SK-N-SH (cell line): ENCODE measurements at regions not wholly inside any gene's neighbourhood (a gene's known extent, or its start where the extent isn't known, plus 50 kb on each side); places are given as distances from the start of the nearest gene placed in this dataset.

Experiments
- CTCF ChIA-PET: fragments of 300-600, 350-600 bp; formaldehyde crosslinking; extraction: SDS; loops from one replicate; lab custom pipeline; 2021; lab: Yijun Ruan, JAX
- POLR2A ChIA-PET: fragments of 350-600 bp; sonication (Branson Sonifier 250); formaldehyde crosslinking; extraction: SDS; loops from one replicate; lab custom pipeline; 2020; ENCODE audit warnings: antibody characterized with exemption, inconsistent platforms; lab: Yijun Ruan, JAX
- DNase-seq: peaks from one replicate; pipeline ENCODE4 v3.0.0; 2012
- H2AFZ ChIP-seq: fragments of 200-600 bp; sonication (generic); 2 replicates; pipeline ENCODE4 v1.8.1; 2016; ENCODE audit warnings: antibody characterized with exemption, mild to moderate bottlenecking, low read depth
- H3F3A ChIP-seq: fragments of 200-600 bp; sonication (generic); replicated peaks from 2 replicates; pipeline ENCODE3; 2016; ENCODE audit warnings: antibody characterized with exemption, mild to moderate bottlenecking; ENCODE audit not compliant: insufficient read depth
- H3K27ac ChIP-seq, 2 experiments: fragments of 200-500 bp in 1 of 2; fragments of 200-600 bp in 1 of 2; sonication (Bioruptor generic) in 1 of 2; sonication (generic), shearing (Covaris generic) in 1 of 2; 2 replicates each; pipeline versions ENCODE4 v1.5.1 to v1.6.1; 2014 to 2016; ENCODE audit warnings: low read depth in 2 of 2, inconsistent platforms in 1 of 2, low read length in 1 of 2, mild to moderate bottlenecking in 1 of 2, mixed read lengths in 1 of 2
- H3K27me3 ChIP-seq: fragments of 200-600 bp; sonication (generic), shearing (Covaris generic); 2 replicates; pipeline ENCODE4 v1.6.1; 2016; ENCODE audit warnings: mixed run types; ENCODE audit not compliant: insufficient read depth
- H3K36me3 ChIP-seq, 2 experiments: fragments of 200-500 bp in 1 of 2; fragments of 200-600 bp in 1 of 2; sonication (Bioruptor generic) in 1 of 2; sonication (generic) in 1 of 2; replicated peaks in 1 of 2; 2 replicates each; pipeline versions ENCODE3 to v1.5.1; 2014 to 2016; ENCODE audit warnings: low read length in 1 of 2, mild to moderate bottlenecking in 1 of 2; ENCODE audit not compliant: insufficient read depth in 2 of 2, control insufficient read depth in 1 of 2
- H3K4me1 ChIP-seq, 2 experiments: fragments of 200-500 bp in 1 of 2; fragments of 200-600 bp in 1 of 2; sonication (Bioruptor generic) in 1 of 2; sonication (generic), shearing (Covaris generic) in 1 of 2; 2 replicates each; pipeline versions ENCODE4 v1.5.1 to v1.6.1; 2014 to 2016; ENCODE audit warnings: low read depth in 1 of 2, low read length in 1 of 2, mixed run types in 1 of 2; ENCODE audit not compliant: insufficient read depth in 2 of 2, control insufficient read depth in 1 of 2
- H3K4me2 ChIP-seq: fragments of 200-600 bp; sonication (generic), shearing (Covaris generic); 2 replicates; pipeline ENCODE4 v1.6.1; 2017; ENCODE audit warnings: mixed run types
- H3K4me3 ChIP-seq, 2 experiments: fragments of 200-500 bp in 1 of 2; fragments of 200-600 bp in 1 of 2; sonication (Bioruptor generic) in 1 of 2; sonication (generic), shearing (Covaris generic) in 1 of 2; 2 replicates each; pipeline versions ENCODE4 v1.5.1 to v1.8.1; 2014 to 2016; ENCODE audit warnings: low read depth in 2 of 2, inconsistent platforms in 1 of 2, low read length in 1 of 2, mild to moderate bottlenecking in 1 of 2, mixed read lengths in 1 of 2, moderate library complexity in 1 of 2
- H3K79me2 ChIP-seq: fragments of 200-600 bp; sonication (generic); 2 replicates; pipeline ENCODE4 v1.8.1; 2017; ENCODE audit warnings: mild to moderate bottlenecking; ENCODE audit not compliant: insufficient read depth
- H3K9ac ChIP-seq: fragments of 200-600 bp; sonication (generic); 2 replicates; pipeline ENCODE4 v1.6.1; 2017; ENCODE audit warnings: mixed run types
- H3K9me2 ChIP-seq: fragments of 200-600 bp; sonication (generic); 2 replicates; pipeline ENCODE4 v1.6.1; 2017; ENCODE audit warnings: mixed run types
- H3K9me3 ChIP-seq: fragments of 200-600 bp; sonication (generic); 2 replicates; pipeline ENCODE4 v1.6.1; 2017; ENCODE audit warnings: mixed run types, mild to moderate bottlenecking, moderate library complexity
- H4K20me1 ChIP-seq: fragments of 200-600 bp; sonication (generic); 2 replicates; pipeline ENCODE4 v1.6.1; 2017; ENCODE audit warnings: mild to moderate bottlenecking, mixed run types; ENCODE audit not compliant: insufficient read depth
- CTCF ChIP-seq: fragments of 200-600 bp; sonication (generic); IDR thresholded peaks from 2 replicates; pipeline ENCODE4 v1.6.1; 2017; ENCODE audit warnings: antibody characterized with exemption, mild to moderate bottlenecking, moderate library complexity
- ELF1 ChIP-seq: IDR thresholded peaks from 2 replicates; pipeline ENCODE4 v1.4.0; 2012
- FOXJ3 ChIP-seq: sonication (generic); formaldehyde crosslinking; IDR thresholded peaks from 2 replicates; pipeline ENCODE4 v1.5.1; 2020; ENCODE audit warnings: mild to moderate bottlenecking, missing genetic modification reagents
- FOXM1 ChIP-seq: IDR thresholded peaks from 2 replicates; pipeline ENCODE4 v1.4.0; 2012; ENCODE audit warnings: low read depth, mild to moderate bottlenecking
- GATA2 ChIP-seq: sonication (generic); formaldehyde crosslinking; IDR thresholded peaks from 2 replicates; pipeline ENCODE4 v1.5.0; 2020; ENCODE audit warnings: mild to moderate bottlenecking, missing genetic modification reagents
- JUND ChIP-seq: IDR thresholded peaks from 2 replicates; pipeline ENCODE4 v1.4.0; 2012
- MEF2A ChIP-seq: IDR thresholded peaks from 2 replicates; pipeline ENCODE4 v1.4.0; 2012; ENCODE audit warnings: low read depth, borderline replicate concordance
- TCF12 ChIP-seq: IDR thresholded peaks from 2 replicates; pipeline ENCODE4 v1.4.0; 2012
- TEAD4 ChIP-seq: IDR thresholded peaks from 2 replicates; pipeline ENCODE4 v1.4.0; 2012; ENCODE audit warnings: mild to moderate bottlenecking, borderline replicate concordance; ENCODE audit not compliant: insufficient read depth
- USF1 ChIP-seq: IDR thresholded peaks from 2 replicates; pipeline ENCODE4 v1.4.0; 2012; ENCODE audit warnings: low read depth, borderline replicate concordance
- YY1 ChIP-seq: IDR thresholded peaks from 2 replicates; pipeline ENCODE4 v1.4.0; 2012; ENCODE audit warnings: low read depth, mild to moderate bottlenecking
- WGBS: methylation state at CpG from one replicate; pipeline ENCODE4 v1.1.6; 2017; ENCODE audit warnings: low lambda C conversion rate; 5-methylcytosine and 5-hydroxymethylcytosine counted together
- TF ChIP-seq, protein P1 (sequence below): fragments of 150-350 bp; IDR thresholded peaks from 2 replicates; pipeline ENCODE4 v1.6.1; 2017; ENCODE audit warnings: antibody characterized with exemption, low read length, low read depth, borderline replicate concordance
- TF ChIP-seq, protein P2 (sequence below): fragments of 150-350 bp; IDR thresholded peaks from 2 replicates; pipeline ENCODE4 v1.6.1; 2016; ENCODE audit warnings: mild to moderate bottlenecking, low read depth, low read length
- TF ChIP-seq, protein P3 (sequence below): IDR thresholded peaks from 2 replicates; pipeline ENCODE4 v1.4.0; 2012; ENCODE audit warnings: low read depth, borderline replicate concordance

- POLR2A ChIA-PET: no interaction called here
- peaks cover 0 to 19% of the 10 kb centered on the region in 2 experiments; a peak in 3 of 4 replicates for H3K4me1 ChIP-seq
- H2AFZ ChIP-seq: no peak overlapping the region
- H3F3A ChIP-seq: peaks cover 20% of the 10 kb centered on the region
- H3K79me2 ChIP-seq: no peaks in the 10 kb centered on the region
- H3K4me2 ChIP-seq: no peak overlapping the region
- no peak overlapping the region for H3K9ac ChIP-seq
- WGBS: 23% methylated on average over 3 of the region's 3 CpGs
- H3K27ac ChIP-seq: no peak overlapping the region
- no peaks in the 10 kb centered on the region for H3K36me3 ChIP-seq
- H3K9me3 ChIP-seq: no peaks in the 10 kb centered on the region
- CTCF ChIA-PET: no interaction called here
- DNase-seq: no peak
- no peak for TF ChIP-seq JUND
- TF ChIP-seq, protein P1, sequence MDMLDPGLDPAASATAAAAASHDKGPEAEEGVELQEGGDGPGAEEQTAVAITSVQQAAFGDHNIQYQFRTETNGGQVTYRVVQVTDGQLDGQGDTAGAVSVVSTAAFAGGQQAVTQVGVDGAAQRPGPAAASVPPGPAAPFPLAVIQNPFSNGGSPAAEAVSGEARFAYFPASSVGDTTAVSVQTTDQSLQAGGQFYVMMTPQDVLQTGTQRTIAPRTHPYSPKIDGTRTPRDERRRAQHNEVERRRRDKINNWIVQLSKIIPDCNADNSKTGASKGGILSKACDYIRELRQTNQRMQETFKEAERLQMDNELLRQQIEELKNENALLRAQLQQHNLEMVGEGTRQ: no peak
- TF ChIP-seq, protein P2, sequence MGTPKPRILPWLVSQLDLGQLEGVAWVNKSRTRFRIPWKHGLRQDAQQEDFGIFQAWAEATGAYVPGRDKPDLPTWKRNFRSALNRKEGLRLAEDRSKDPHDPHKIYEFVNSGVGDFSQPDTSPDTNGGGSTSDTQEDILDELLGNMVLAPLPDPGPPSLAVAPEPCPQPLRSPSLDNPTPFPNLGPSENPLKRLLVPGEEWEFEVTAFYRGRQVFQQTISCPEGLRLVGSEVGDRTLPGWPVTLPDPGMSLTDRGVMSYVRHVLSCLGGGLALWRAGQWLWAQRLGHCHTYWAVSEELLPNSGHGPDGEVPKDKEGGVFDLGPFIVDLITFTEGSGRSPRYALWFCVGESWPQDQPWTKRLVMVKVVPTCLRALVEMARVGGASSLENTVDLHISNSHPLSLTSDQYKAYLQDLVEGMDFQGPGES: no peak
- TF ChIP-seq TEAD4: no peak
- no peak for TF ChIP-seq FOXJ3 (CRISPR knock-in tag)
- TF ChIP-seq FOXM1: no peak
- no peak for TF ChIP-seq YY1
- TF ChIP-seq, protein P3, sequence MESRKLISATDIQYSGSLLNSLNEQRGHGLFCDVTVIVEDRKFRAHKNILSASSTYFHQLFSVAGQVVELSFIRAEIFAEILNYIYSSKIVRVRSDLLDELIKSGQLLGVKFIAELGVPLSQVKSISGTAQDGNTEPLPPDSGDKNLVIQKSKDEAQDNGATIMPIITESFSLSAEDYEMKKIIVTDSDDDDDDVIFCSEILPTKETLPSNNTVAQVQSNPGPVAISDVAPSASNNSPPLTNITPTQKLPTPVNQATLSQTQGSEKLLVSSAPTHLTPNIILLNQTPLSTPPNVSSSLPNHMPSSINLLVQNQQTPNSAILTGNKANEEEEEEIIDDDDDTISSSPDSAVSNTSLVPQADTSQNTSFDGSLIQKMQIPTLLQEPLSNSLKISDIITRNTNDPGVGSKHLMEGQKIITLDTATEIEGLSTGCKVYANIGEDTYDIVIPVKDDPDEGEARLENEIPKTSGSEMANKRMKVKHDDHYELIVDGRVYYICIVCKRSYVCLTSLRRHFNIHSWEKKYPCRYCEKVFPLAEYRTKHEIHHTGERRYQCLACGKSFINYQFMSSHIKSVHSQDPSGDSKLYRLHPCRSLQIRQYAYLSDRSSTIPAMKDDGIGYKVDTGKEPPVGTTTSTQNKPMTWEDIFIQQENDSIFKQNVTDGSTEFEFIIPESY: no peak
- TF ChIP-seq MEF2A: no peak
- no peak for TF ChIP-seq CTCF
- no peak for TF ChIP-seq ELF1
- no peak for TF ChIP-seq USF1
- no peak for TF ChIP-seq GATA2
- TF ChIP-seq TCF12: no peak
- H3K4me3 ChIP-seq: no peak overlapping the region
- H3K27me3 ChIP-seq: no peaks in the 10 kb centered on the region
- H3K9me2 ChIP-seq: no peaks in the 10 kb centered on the region
- H4K20me1 ChIP-seq: no peaks in the 10 kb centered on the region
These were observed 271.1 kb upstream of the ASIC2 start for GRCh38 chr17:33564146-33564545.
